NCI-H774 (cell line): ENCODE measurements at regions not wholly inside any gene's neighbourhood (a gene's known extent, or its start where the extent isn't known, plus 50 kb on each side); places are given as distances from the start of the nearest gene placed in this dataset.

Source experiments
- DNase-seq: peaks from one replicate; lab custom pipeline; 2025; lab: John Stamatoyannopoulos, UW

DNA sequence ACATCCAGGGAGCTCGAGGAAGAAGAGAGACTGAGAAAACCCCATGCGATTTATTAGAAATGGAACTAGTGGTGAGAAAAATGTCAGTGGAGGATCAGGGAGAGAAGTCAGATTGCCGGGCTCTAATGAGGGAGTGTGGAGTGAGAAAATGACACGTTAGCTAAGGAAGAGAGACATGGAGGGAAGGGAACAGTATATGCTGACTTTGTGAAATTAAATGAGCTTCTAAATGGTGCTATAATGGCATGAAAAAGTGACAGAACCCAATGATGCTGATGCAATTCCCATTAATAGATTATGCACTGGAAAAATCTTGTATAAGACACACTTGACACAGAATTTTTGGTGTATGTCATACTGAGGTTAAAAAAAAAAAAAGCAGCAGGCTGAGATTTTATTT lies 112.6 kb downstream of the HSPH1 start:
- no peak for DNase-seq

GRCh38 chr13:31048521-31048920 lies 113.2 kb downstream of the HSPH1 start:
- DNase-seq, result no peak

DNA sequence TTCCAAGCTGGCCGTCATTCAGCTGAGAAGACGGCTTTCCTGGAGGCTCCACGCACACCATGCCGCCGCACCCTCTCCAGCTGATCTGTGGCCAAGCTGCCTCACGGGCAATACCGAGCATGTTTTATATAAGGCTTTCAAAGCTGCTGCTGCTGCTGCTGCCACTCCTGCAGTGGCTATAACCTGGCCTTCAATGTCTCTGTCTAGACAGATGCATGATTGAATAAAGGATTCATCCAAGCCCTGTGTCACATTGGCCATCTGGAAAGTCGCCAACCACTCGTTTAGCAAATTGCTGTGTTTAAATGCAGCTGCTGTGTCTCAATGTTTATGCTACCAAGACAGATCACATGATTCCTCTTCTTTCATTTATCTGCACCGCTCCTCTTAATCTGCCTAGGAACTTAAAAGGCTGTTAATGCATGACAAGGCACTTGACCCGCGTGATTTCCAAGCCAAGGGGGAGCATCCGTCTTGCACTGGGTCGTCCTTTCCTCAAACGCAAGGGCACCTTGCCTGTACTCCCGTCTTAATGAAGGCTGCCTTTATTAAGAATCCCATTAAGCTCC lies 114.3 kb downstream of the TEX26 start:
- DNase-seq, result peak; percentile 32

- no peak for DNase-seq
Observed at GRCh38 chr13:31045286-31046081, 113.0 kb downstream of the TEX26 start.

- peak; percentile 29 for DNase-seq
Observed at GRCh38 chr13:31044364-31045285, 112.2 kb downstream of the TEX26 start.

DNA sequence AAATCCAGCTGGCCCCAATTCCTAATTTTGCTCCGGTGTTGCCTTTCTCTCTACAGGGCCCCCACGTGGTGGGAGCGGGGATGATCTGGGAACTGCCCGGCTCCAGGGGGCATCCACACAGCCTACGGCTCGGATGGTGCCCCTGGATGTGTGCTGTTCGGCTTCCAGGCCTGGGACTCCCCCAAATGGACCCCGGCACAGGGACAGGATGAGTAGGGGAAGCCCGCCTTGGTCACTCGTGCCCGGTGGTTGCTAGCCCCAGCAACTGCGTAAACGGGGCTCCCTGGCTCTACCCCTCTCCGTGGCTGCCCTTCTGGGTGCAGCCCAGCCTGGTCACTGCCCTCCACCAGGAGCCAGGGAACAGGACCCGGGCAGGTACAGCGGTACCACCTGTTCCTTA lies 111.5 kb downstream of the TEX26 start:
- no peak for DNase-seq

DNA sequence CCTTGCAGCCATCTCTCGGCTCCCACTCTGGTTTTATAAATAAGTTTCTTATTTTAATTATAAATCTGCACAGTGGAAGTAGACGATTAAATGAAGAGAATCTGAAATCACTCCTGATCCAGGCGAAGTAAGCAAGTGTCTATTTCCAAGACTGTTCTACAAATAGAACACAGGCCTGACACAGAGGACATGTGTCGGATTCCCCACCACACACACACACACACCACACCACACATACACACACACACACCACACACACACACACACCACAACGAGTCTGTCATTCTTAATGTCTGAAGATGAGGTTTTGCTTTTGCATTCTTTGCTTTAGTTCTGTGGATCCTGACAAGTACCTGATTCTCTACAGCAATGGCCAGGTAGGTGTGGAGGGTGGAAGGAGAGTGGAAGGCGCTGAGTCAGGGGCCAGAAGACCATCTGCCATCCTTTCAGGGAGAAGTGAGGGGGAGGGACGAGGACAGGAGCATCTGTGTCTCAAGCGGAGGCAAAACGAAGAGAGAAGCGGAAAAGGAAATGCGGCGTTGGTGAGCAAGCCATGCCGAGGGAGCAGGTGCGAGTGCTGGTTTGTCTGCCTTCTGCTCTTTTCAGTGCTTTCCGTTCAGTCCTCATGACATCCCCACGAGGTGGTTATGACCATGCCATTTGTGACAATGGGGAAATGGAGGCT lies 110.2 kb downstream of the TEX26 start:
- no peak for DNase-seq

DNA sequence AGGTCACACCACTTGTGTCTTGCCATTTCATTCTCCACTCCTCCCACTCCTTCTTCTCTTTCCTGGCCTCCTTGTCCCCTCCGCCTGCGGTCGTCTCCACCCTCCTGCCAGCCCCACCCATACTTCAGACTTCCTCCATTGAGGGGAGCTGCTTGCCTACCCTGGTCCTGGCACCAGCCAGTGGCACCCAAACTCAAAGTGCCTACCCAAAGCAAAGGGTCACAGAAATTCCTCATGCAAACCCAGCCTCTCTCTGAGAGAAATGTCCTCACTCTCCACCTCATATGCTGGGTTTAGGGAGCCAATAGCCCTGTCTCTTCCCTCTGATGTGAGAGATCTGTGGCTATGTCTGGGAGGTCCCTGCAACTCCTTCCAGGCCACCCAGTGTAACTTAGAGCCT lies 109.6 kb downstream of the TEX26 start:
- DNase-seq, result no peak

DNA sequence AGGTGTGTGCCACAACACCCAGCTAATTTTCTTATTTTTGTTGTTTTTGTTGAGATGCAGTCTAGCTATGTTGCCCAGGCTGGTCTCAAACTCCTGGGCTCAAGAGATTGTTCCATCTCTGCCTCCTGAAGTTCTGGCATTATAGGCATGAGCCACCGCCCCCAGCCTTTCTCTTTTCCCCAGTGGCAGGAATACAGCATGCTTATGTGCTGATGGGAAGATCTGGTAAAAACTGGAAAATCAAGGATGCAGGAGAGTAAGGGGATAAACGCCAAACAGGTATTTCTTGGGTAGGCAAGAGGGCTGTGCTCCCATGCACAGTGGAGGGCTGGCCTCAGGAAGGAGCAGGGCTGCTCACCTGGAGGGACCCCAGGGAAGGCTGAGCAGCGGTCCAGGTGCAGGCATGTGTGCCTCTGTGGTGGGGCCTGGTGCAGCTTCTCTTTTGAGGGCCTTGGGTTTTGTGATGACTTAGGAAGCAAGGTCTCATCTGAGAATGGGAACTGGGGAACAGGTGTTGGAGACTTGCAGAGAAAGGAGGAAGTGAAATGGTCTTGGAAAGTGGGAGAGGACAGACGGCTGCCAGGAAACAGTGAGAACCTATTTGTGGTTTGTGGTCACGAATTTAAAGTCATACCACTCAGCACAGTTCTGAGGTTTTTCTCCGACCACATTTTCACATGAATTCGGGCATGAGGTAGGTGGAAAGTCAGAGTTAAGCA lies 106.5 kb downstream of the TEX26 start:
- no peak for DNase-seq

GRCh38 chr13:31037874-31038500 lies 105.5 kb downstream of the TEX26 start:
- no peak for DNase-seq

GRCh38 chr13:31036731-31037695 lies 104.6 kb downstream of the TEX26 start:
- DNase-seq, result no peak

DNA sequence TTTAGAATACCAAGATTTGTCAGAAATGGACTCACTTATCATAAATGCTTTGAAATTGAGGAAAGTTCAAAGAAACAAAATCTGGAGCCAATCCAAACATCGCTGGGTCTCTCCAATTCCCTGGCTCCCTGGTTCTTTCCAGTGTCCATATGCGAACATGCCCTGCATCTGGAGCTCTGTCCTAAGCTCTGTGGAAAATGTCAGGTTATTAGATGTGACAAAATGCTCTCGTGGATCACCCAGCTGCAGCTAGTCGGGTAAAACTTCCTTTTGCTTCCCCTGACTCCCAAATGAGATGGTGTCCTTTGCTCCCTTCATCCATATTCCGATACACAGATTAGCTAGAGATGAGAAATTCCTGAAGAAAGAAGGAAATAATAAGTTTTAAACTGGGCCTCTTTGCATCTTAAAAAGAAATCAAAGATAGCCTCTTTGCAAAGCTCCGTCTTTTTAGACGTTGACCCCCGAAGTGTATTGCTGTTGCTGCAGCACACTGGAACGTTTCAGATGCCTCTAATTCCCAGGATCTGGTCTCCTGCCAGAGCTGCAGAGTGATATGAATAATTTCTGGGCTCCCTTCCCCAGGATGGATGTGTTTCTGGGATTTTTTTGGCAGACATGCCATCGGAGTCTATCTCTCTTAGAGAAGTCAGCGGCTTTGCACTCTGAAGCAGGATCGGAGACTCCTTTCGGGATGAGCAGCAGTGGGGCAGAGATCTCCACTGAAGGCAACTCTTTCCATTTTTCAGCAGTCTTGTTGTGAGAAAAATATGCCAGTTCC lies 102.9 kb downstream of the TEX26 start:
- DNase-seq, result no peak

- no peak for DNase-seq
Observed at GRCh38 chr13:31032528-31033113, 100.2 kb downstream of the TEX26 start.

DNA sequence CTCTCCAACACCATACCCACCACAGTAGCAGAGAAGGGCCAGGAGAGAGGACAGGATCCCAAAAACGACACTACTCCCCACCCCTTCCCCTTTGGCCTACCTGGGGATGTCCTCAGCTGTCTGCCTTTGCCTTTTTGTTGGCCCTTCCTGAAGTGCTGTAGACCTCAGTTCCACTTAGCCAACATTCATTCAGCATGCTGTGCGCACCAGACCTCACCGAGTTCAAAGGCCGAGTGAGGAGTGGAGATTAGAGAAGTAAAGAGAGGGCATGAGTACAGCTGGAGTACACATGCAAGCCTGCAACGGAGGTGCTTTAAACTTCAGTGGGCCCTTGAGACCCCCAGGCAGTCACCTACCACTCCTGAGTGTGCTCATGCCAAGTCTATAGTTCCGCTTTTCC lies 99.0 kb downstream of the TEX26 start:
- no peak for DNase-seq

DNA sequence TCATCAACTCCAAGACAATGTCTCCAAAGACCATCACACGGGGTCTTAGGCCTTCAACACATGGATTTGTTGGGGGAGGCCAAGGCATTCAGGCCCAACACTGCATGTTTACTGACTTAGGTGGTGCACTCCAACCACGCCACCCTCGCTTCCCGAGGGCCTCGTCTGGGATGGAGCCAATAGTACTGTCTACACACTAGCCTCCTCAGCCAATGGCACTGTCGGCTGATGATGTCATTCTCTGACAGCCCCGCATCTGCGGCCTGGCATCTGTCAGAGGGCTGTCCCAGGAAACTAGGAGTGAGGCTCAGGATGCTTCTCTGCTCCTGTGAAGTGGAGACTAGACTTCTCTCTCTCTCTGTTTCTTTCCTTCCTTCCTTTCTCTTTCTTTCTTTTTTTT lies 96.6 kb downstream of the TEX26 start:
- no peak for DNase-seq

GRCh38 chr13:31027136-31027535 lies 94.7 kb downstream of the TEX26 start:
- DNase-seq, result no peak
